Neural crest cell (in vitro differentiated cells): ENCODE measurements at regions not wholly inside any gene's neighbourhood (a gene's known extent, or its start where the extent isn't known, plus 50 kb on each side); places are given as distances from the start of the nearest gene placed in this dataset.

Source experiments
- DNase-seq: peaks from one replicate; pipeline ENCODE4 v3.0.0; 2021; ENCODE audit warnings: low read depth, mixed read lengths, low spot score
- H3K27ac Mint-ChIP-seq: one replicate; pipeline ENCODE4 v1.8.0; 2021; ENCODE audit warnings: mild to moderate bottlenecking, mixed read lengths; ENCODE audit not compliant: unreplicated experiment
- H3K27me3 Mint-ChIP-seq: 2 replicates; pipeline ENCODE4 v1.8.0; 2021; ENCODE audit warnings: low read depth, mild to moderate bottlenecking, mixed read lengths
- H3K36me3 Mint-ChIP-seq: 2 replicates; pipeline ENCODE4 v1.8.0; 2021; ENCODE audit warnings: low read depth, mild to moderate bottlenecking, mixed read lengths
- H3K4me1 Mint-ChIP-seq: 2 replicates; pipeline ENCODE4 v1.8.0; 2021; ENCODE audit warnings: mixed read lengths
- H3K4me3 Mint-ChIP-seq: one replicate; pipeline ENCODE4 v1.8.0; 2021; ENCODE audit warnings: mild to moderate bottlenecking, mixed read lengths
- H3K9me3 Mint-ChIP-seq: 2 replicates; pipeline ENCODE4 v1.8.0; 2021; ENCODE audit warnings: mixed read lengths
- CTCF ChIP-seq: fragments of 200-600 bp; sonication (generic); conservative IDR thresholded peaks from 2 replicates; pipeline ENCODE4 v1.5.0; 2021; ENCODE audit warnings: antibody characterized with exemption, mild to moderate bottlenecking

- no peak for TF ChIP-seq CTCF
- Mint-ChIP-seq H3K27me3 (peaks cover 7% of the 10 kb centered on the region), H3K4me1 (no peaks in the 10 kb centered on the region), H3K36me3 (no peaks in the 10 kb centered on the region), H3K9me3 (no peaks in the 10 kb centered on the region), H3K27ac (no peak overlapping the region), H3K4me3 (no peak overlapping the region)
- no peak for DNase-seq
These were observed 142.9 kb upstream of the PRMT8 start for GRCh38 chr12:3348055-3348454.

GRCh38 chr12:3350432-3350831 is 140.6 kb upstream of the PRMT8 start:
- Mint-ChIP-seq H3K4me3 (no peak overlapping the region), H3K36me3 (no peaks in the 10 kb centered on the region), H3K27me3 (peaks cover 7% of the 10 kb centered on the region), H3K4me1 (no peaks in the 10 kb centered on the region), H3K9me3 (no peaks in the 10 kb centered on the region), H3K27ac (no peak overlapping the region)
- no peak for TF ChIP-seq CTCF
- no peak for DNase-seq

- Mint-ChIP-seq H3K4me3 (no peak overlapping the region), H3K27me3 (peaks cover 10% of the 10 kb centered on the region)
- no peak for TF ChIP-seq CTCF
These were observed 139.3 kb upstream of the PRMT8 start for GRCh38 chr12:3351731-3352130.

GRCh38 chr12:3352230-3352629 is 138.8 kb upstream of the PRMT8 start:
- no peak for TF ChIP-seq CTCF
- no peaks in the 10 kb centered on the region for H3K36me3 Mint-ChIP-seq
- H3K27ac Mint-ChIP-seq, result no peak overlapping the region
- H3K27me3 Mint-ChIP-seq, result peaks cover 10% of the 10 kb centered on the region
- no peak overlapping the region for H3K4me3 Mint-ChIP-seq
- no peaks in the 10 kb centered on the region for H3K9me3 Mint-ChIP-seq
- H3K4me1 Mint-ChIP-seq, result no peaks in the 10 kb centered on the region
- no peak for DNase-seq

More at GRCh38 chr12:3351731-3352130, 139.3 kb upstream of the PRMT8 start:
- Mint-ChIP-seq H3K36me3 (no peaks in the 10 kb centered on the region), H3K27ac (no peak overlapping the region), H3K4me1 (no peaks in the 10 kb centered on the region), H3K9me3 (no peaks in the 10 kb centered on the region)
- no peak for DNase-seq

- H3K27ac Mint-ChIP-seq, result no peak overlapping the region
- H3K36me3 Mint-ChIP-seq, result no peaks in the 10 kb centered on the region
- DNase-seq, result no peak
- no peak overlapping the region for H3K4me3 Mint-ChIP-seq
- no peak for TF ChIP-seq CTCF
- H3K27me3 Mint-ChIP-seq, result peaks cover 10% of the 10 kb centered on the region
- H3K9me3 Mint-ChIP-seq, result no peaks in the 10 kb centered on the region
- H3K4me1 Mint-ChIP-seq, result no peaks in the 10 kb centered on the region
These were observed 137.4 kb upstream of the PRMT8 start for GRCh38 chr12:3353621-3354020.

GRCh38 chr12:3354586-3354985 is 136.4 kb upstream of the PRMT8 start:
- H3K4me1 Mint-ChIP-seq, result peaks cover 5% of the 10 kb centered on the region
- no peak overlapping the region for H3K4me3 Mint-ChIP-seq
- no peaks in the 10 kb centered on the region for H3K9me3 Mint-ChIP-seq
- no peaks in the 10 kb centered on the region for H3K36me3 Mint-ChIP-seq
- H3K27me3 Mint-ChIP-seq, result peaks cover 2% of the 10 kb centered on the region
- H3K27ac Mint-ChIP-seq, result no peak overlapping the region
- no peak for DNase-seq
- no peak for TF ChIP-seq CTCF
